IMR-90 (cell line): ENCODE measurements at regions not wholly inside any gene's neighbourhood (a gene's known extent, or its start where the extent isn't known, plus 50 kb on each side); places are given as distances from the start of the nearest gene placed in this dataset.

Source experiments
- ATAC-seq: fragments of 200-7000 bp; cut with Tn5 transposase; 2 replicates; pipeline ENCODE4 v1.9.1; 2020; ENCODE audit warnings: low read depth, mild to moderate bottlenecking, moderate library complexity
- BruUV-seq: library from RNA; stranded (reverse); fragments of 400-500 nt; replicated peaks from 2 replicates; lab custom pipeline; 2021; lab: Mats Ljungman, UMichigan
- CTCF ChIA-PET: fragments of 300-600 bp; formaldehyde crosslinking; extraction: SDS; loops from one replicate; lab custom pipeline; 2021; ENCODE audit warnings: antibody characterized with exemption; lab: Yijun Ruan, JAX
- POLR2A ChIA-PET: fragments of 300-600 bp; sonication (Branson Sonifier 250); formaldehyde crosslinking; loops from one replicate; lab custom pipeline; 2022; ENCODE audit warnings: antibody characterized with exemption; ENCODE audit not compliant: unreplicated experiment; lab: Charles Lee
- DNase-seq: peaks from one replicate; pipeline ENCODE4 v3.0.0; 2013
- H2AFZ ChIP-seq: replicated peaks from 2 replicates; pipeline ENCODE3; 2013; ENCODE audit warnings: low read length, mild to moderate bottlenecking; ENCODE audit not compliant: poor library complexity
- H2AK5ac ChIP-seq: 2 replicates; pipeline ENCODE4 v1.6.1; 2013; ENCODE audit warnings: low read depth, low read length, inconsistent platforms
- H2AK9ac ChIP-seq: replicated peaks from 2 replicates; pipeline ENCODE3; 2013; ENCODE audit warnings: mild to moderate bottlenecking, low read depth, low read length, moderate library complexity; ENCODE audit not compliant: poor library complexity
- H2BK120ac ChIP-seq: 2 replicates; pipeline ENCODE4 v1.6.1; 2013; ENCODE audit warnings: low read depth, low read length, inconsistent platforms
- H2BK15ac ChIP-seq: 3 replicates; pipeline ENCODE4 v1.6.1; 2013; ENCODE audit warnings: low read depth, low read length, inconsistent platforms
- H2BK20ac ChIP-seq: 2 replicates; pipeline ENCODE4 v1.6.1; 2013; ENCODE audit warnings: low read depth, mild to moderate bottlenecking, inconsistent platforms, low read length, moderate library complexity
- H2BK5ac ChIP-seq: 2 replicates; pipeline ENCODE4 v1.6.1; 2013; ENCODE audit warnings: mild to moderate bottlenecking, low read depth, low read length, inconsistent platforms; ENCODE audit not compliant: poor library complexity, severe bottlenecking
- H3K14ac ChIP-seq: replicated peaks from 2 replicates; pipeline ENCODE4 v1.6.1; 2013; ENCODE audit warnings: low read depth, low read length, inconsistent platforms
- H3K18ac ChIP-seq: 2 replicates; pipeline ENCODE4 v1.6.1; 2013; ENCODE audit warnings: low read depth, low read length, control low read depth
- H3K23ac ChIP-seq: 2 replicates; pipeline ENCODE4 v1.6.1; 2013; ENCODE audit warnings: low read depth, low read length, inconsistent platforms
- H3K27ac ChIP-seq: 2 replicates; pipeline ENCODE4 v1.5.1; 2013; ENCODE audit warnings: mild to moderate bottlenecking, control low read depth, low read length; ENCODE audit not compliant: insufficient read depth
- H3K27me3 ChIP-seq: 2 replicates; pipeline ENCODE4 v1.6.1; 2013; ENCODE audit warnings: low read length; ENCODE audit not compliant: control insufficient read depth, insufficient read depth
- H3K36me3 ChIP-seq: 2 replicates; pipeline ENCODE4 v1.6.1; 2013; ENCODE audit warnings: low read length, mixed read lengths; ENCODE audit not compliant: control insufficient read depth, insufficient read depth
- H3K4ac ChIP-seq: 2 replicates; pipeline ENCODE4 v1.6.1; 2013; ENCODE audit warnings: low read depth, low read length, inconsistent platforms
- H3K4me1 ChIP-seq: 2 replicates; pipeline ENCODE4 v1.6.1; 2013; ENCODE audit warnings: low read length, mixed read lengths; ENCODE audit not compliant: control insufficient read depth, insufficient read depth
- H3K4me2 ChIP-seq: 2 replicates; pipeline ENCODE4 v1.6.1; 2013; ENCODE audit warnings: low read depth, mild to moderate bottlenecking, control low read depth, low read length, moderate library complexity
- H3K4me3 ChIP-seq: 2 replicates; pipeline ENCODE4 v1.5.1; 2013; ENCODE audit warnings: low read depth, mild to moderate bottlenecking, control low read depth, low read length, moderate library complexity; ENCODE audit not compliant: insufficient read depth
- H3K56ac ChIP-seq: 2 replicates; pipeline ENCODE4 v1.6.1; 2013; ENCODE audit warnings: low read length, inconsistent platforms; ENCODE audit not compliant: insufficient read depth; ENCODE audit errors: extremely low read depth
- H3K79me1 ChIP-seq, 2 experiments: 2 replicates each; pipeline ENCODE4 v1.6.1; 2013; ENCODE audit warnings: low read length in 2 of 2, inconsistent platforms in 1 of 2, low read depth in 1 of 2
- H3K9ac ChIP-seq: 2 replicates; pipeline ENCODE4 v1.6.1; 2013; ENCODE audit warnings: low read depth, low read length, control low read depth
- H3K9me1 ChIP-seq: 2 replicates; pipeline ENCODE4 v1.6.1; 2013; ENCODE audit warnings: low read length, inconsistent platforms; ENCODE audit not compliant: insufficient read depth
- H3K9me3 ChIP-seq: 2 replicates; pipeline ENCODE4 v1.6.1; 2013; ENCODE audit warnings: low read length; ENCODE audit not compliant: control insufficient read depth, insufficient read depth
- H4K20me1 ChIP-seq: 2 replicates; pipeline ENCODE4 v1.6.1; 2013; ENCODE audit warnings: low read length, inconsistent platforms; ENCODE audit not compliant: insufficient read depth
- H4K5ac ChIP-seq: 2 replicates; pipeline ENCODE4 v1.6.1; 2013; ENCODE audit warnings: mild to moderate bottlenecking, low read depth, low read length, control low read depth
- H4K8ac ChIP-seq, 2 experiments: 2 replicates each; pipeline ENCODE4 v1.6.1; 2013; ENCODE audit warnings: low read depth in 2 of 2, low read length in 2 of 2, control low read depth in 1 of 2, inconsistent platforms in 1 of 2
- H4K91ac ChIP-seq: 2 replicates; pipeline ENCODE4 v1.6.1; 2013; ENCODE audit warnings: low read depth, low read length, inconsistent platforms; ENCODE audit not compliant: insufficient read depth
- BHLHE40 ChIP-seq: fragments of 150-350 bp; IDR thresholded peaks from 2 replicates; pipeline ENCODE4 v1.6.1; 2016; ENCODE audit warnings: mild to moderate bottlenecking, low read depth, low read length
- CEBPB ChIP-seq: IDR thresholded peaks from 2 replicates; pipeline ENCODE4 v1.6.1; 2012; ENCODE audit warnings: low read depth, low read length, improper control_type of control experiment
- FOS ChIP-seq: fragments of 150-350 bp; IDR thresholded peaks from 2 replicates; pipeline ENCODE4 v1.6.1; 2016; ENCODE audit warnings: low read depth, low read length
- MXI1 ChIP-seq: IDR thresholded peaks from 2 replicates; pipeline ENCODE4 v1.6.1; 2012; ENCODE audit warnings: low read depth, mild to moderate bottlenecking, low read length, moderate library complexity, borderline replicate concordance
- NFE2L2 ChIP-seq: fragments of 150-350 bp; IDR thresholded peaks from 2 replicates; pipeline ENCODE4 v1.6.1; 2016; ENCODE audit warnings: low read depth, mild to moderate bottlenecking, low read length
- RCOR1 ChIP-seq: IDR thresholded peaks from 2 replicates; pipeline ENCODE4 v1.6.1; 2012; ENCODE audit warnings: mild to moderate bottlenecking, low read length, improper control_type of control experiment; ENCODE audit not compliant: insufficient replicate concordance
- SMC3 ChIP-seq: fragments of 150-350 bp; IDR thresholded peaks from 2 replicates; pipeline ENCODE4 v1.6.1; 2016; ENCODE audit warnings: low read depth, mild to moderate bottlenecking, antibody characterized with exemption, low read length, moderate library complexity
- USF2 ChIP-seq: fragments of 150-350 bp; IDR thresholded peaks from 2 replicates; pipeline ENCODE4 v1.6.1; 2017; ENCODE audit warnings: mild to moderate bottlenecking, antibody characterized with exemption, low read length, low read depth
- WGBS, 2 experiments: methylation state at CpG; one replicate each; pipeline versions ENCODE4 v1.1.5 to v1.1.7; 2013; ENCODE audit warnings: missing lambda C conversion rate in 2 of 2; ENCODE audit not compliant: insufficient read length in 1 of 2; ENCODE audit errors: extremely low coverage in 2 of 2; 5-methylcytosine and 5-hydroxymethylcytosine counted together
- dilution Hi-C: fragments of 300-500 bp; cut with HindIII; formaldehyde crosslinking; loops from one replicate; pipeline ENCODE4 v1.14.3; 2018; ENCODE audit warnings: low sequenced_read_pairs; ENCODE audit not compliant: unreplicated experiment
- in situ Hi-C: fragments of 300-500 bp; cut with MboI; formaldehyde crosslinking; loops from 3 replicates; pipeline ENCODE4 v1.14.3; 2019; ENCODE audit warnings: low sequenced_read_pairs, inconsistent platforms, mixed read lengths
- intact Hi-C: fragments of 100-400 bp; cut with micrococcal nuclease; formaldehyde crosslinking; loops from 2 replicates; pipeline ENCODE4 v1.10.0; 2022

- intact Hi-C loops: no loop called here
- Histone ChIP-seq H2BK5ac (no peak overlapping the region), H3K4ac (no peak overlapping the region), H3K27me3 (no peaks in the 10 kb centered on the region), H3K23ac (no peak overlapping the region), H2AFZ (no peak overlapping the region), H4K8ac (no peak overlapping the region), H4K20me1 (no peaks in the 10 kb centered on the region), H3K27ac (no peak overlapping the region), H3K9me3 (no peaks in the 10 kb centered on the region), H3K4me2 (no peak overlapping the region), H2BK15ac (no peak overlapping the region), H2BK120ac (no peak overlapping the region), H3K18ac (no peak overlapping the region), H3K56ac (no peak overlapping the region), H3K79me1 (no peaks in the 10 kb centered on the region), H3K4me1 (no peaks in the 10 kb centered on the region), H3K9ac (no peak overlapping the region), H3K14ac (no peak overlapping the region), H3K36me3 (no peaks in the 10 kb centered on the region), H3K9me1 (no peaks in the 10 kb centered on the region), H3K4me3 (no peak overlapping the region), H2AK9ac (no peak overlapping the region), H4K91ac (no peak overlapping the region), H4K5ac (no peak overlapping the region), H2BK20ac (no peak overlapping the region), H2AK5ac (no peak overlapping the region)
- DNase-seq: no peak
- POLR2A ChIA-PET: no interaction called here
- CTCF ChIA-PET: no interaction called here
- BruUV-seq: no TSS peak
- ATAC-seq: no peak
- TF ChIP-seq SMC3: no peak
- no peak for TF ChIP-seq FOS
- TF ChIP-seq USF2: no peak
- TF ChIP-seq MXI1: no peak
- no peak for TF ChIP-seq CEBPB
- no peak for TF ChIP-seq NFE2L2
- TF ChIP-seq RCOR1: no peak
- TF ChIP-seq BHLHE40: no peak
- dilution Hi-C loops: no loop called here
- in situ Hi-C loops: no loop called here
- no CpG with 5 or more reads among the region's 2 CpGs for WGBS, 2 experiments
Observed at GRCh38 chr4:126358041-126358440, 1043.3 kb downstream of the FAT4 start.
